HCT116 (cell line): ENCODE measurements at regions not wholly inside any gene's neighbourhood (a gene's known extent, or its start where the extent isn't known, plus 50 kb on each side); places are given as distances from the start of the nearest gene placed in this dataset.

Source experiments
- ATAC-seq: fragments of 200-7000 bp; cut with Tn5 transposase; 2 replicates; pipeline ENCODE4 v1.9.1; 2020; ENCODE audit warnings: mild to moderate bottlenecking, moderate library complexity
- BruUV-seq: library from RNA; stranded (reverse); fragments of 400-500 nt; replicated peaks from 2 replicates; lab custom pipeline; 2021; lab: Mats Ljungman, UMichigan
- CTCF ChIA-PET: fragments of 300-600 bp; sonication (Branson Sonifier 250); formaldehyde crosslinking; loops from one replicate; lab custom pipeline; 2021; ENCODE audit warnings: antibody characterized with exemption; lab: Charles Lee
- POLR2A ChIA-PET: fragments of 300-600, 350-600 bp; sonication (Branson Sonifier 250); formaldehyde crosslinking; loops from one replicate; lab custom pipeline; 2021; ENCODE audit warnings: antibody characterized with exemption; lab: Charles Lee
- RAD21 ChIA-PET, 2 experiments: fragments of 300-600 bp; sonication (Branson Sonifier 250); formaldehyde crosslinking; loops; one replicate each; lab custom pipeline; 2023; ENCODE audit warnings: low total read pairs in 2 of 2; ENCODE audit not compliant: uncharacterized antibody in 2 of 2, unreplicated experiment in 2 of 2, low non-redundant PET in 1 of 2; lab: Charles Lee
- DNase-seq: peaks from one replicate; pipeline ENCODE4 v3.0.0-alpha.2; 2010; ENCODE audit warnings: low read depth, low spot score
- H2AFZ ChIP-seq: fragments of 200-600 bp; shearing (Covaris generic), sonication (generic); 2 replicates; pipeline ENCODE4 v1.6.1; 2017; ENCODE audit warnings: low read depth, mixed run types, mixed read lengths, antibody characterized with exemption, low read length; ENCODE audit not compliant: poor library complexity, severe bottlenecking
- H3K27ac ChIP-seq: 2 replicates; pipeline ENCODE4 v1.5.1; 2012; ENCODE audit warnings: low read depth, low read length
- H3K27me3 ChIP-seq: fragments of 200-600 bp; sonication (generic); 2 replicates; pipeline ENCODE4 v1.6.1; 2016; ENCODE audit warnings: mixed run types, low read length, mixed read lengths; ENCODE audit not compliant: insufficient read depth
- H3K36me3 ChIP-seq, 2 experiments: fragments of 200-500 bp in 1 of 2; fragments of 200-600 bp in 1 of 2; sonication (Bioruptor generic) in 1 of 2; sonication (generic) in 1 of 2; 2 replicates each; pipeline versions ENCODE4 v1.5.1 to v1.6.1; 2014 to 2016; ENCODE audit warnings: low read length in 2 of 2, inconsistent platforms in 1 of 2, mixed read lengths in 1 of 2, mixed run types in 1 of 2; ENCODE audit not compliant: insufficient read depth in 2 of 2, control insufficient read depth in 1 of 2
- H3K4me1 ChIP-seq, 2 experiments: fragments of 200-600 bp in 1 of 2; sonication (generic) in 1 of 2; 2 replicates each; pipeline versions ENCODE4 v1.5.1 to v1.6.1; 2012 to 2017; ENCODE audit warnings: low read length in 2 of 2, inconsistent platforms in 1 of 2, mild to moderate bottlenecking in 1 of 2, mixed read lengths in 1 of 2, mixed run types in 1 of 2, moderate library complexity in 1 of 2; ENCODE audit not compliant: insufficient read depth in 2 of 2, control insufficient read depth in 1 of 2
- H3K4me2 ChIP-seq: fragments of 200-600 bp; sonication (generic); 2 replicates; pipeline ENCODE4 v1.6.1; 2017; ENCODE audit warnings: mixed run types, low read length, mixed read lengths
- H3K4me3 ChIP-seq, 2 experiments: fragments of 200-600 bp in 1 of 2; sonication (generic) in 1 of 2; replicated peaks in 1 of 2; 2 replicates each; pipeline ENCODE4 v1.5.1; 2011 to 2016; ENCODE audit warnings: low read length in 2 of 2, control low read depth in 1 of 2, low read depth in 1 of 2, mild to moderate bottlenecking in 1 of 2, mixed read lengths in 1 of 2, mixed run types in 1 of 2
- H3K79me2 ChIP-seq: fragments of 200-600 bp; sonication (generic); 2 replicates; pipeline ENCODE4 v1.6.1; 2017; ENCODE audit warnings: mild to moderate bottlenecking, mixed run types, low read length, moderate library complexity, mixed read lengths; ENCODE audit not compliant: insufficient read depth
- H3K9ac ChIP-seq: fragments of 200-600 bp; sonication (generic); 2 replicates; pipeline ENCODE4 v1.6.1; 2016; ENCODE audit warnings: low read length, mixed read lengths
- H3K9me2 ChIP-seq: fragments of 200-600 bp; sonication (generic), shearing (Covaris generic); 2 replicates; pipeline ENCODE4 v1.6.1; 2017; ENCODE audit warnings: mixed run types, mild to moderate bottlenecking, moderate library complexity; ENCODE audit not compliant: insufficient read depth
- H3K9me3 ChIP-seq, 2 experiments: fragments of 200-500 bp in 1 of 2; fragments of 200-600 bp in 1 of 2; sonication (Bioruptor generic) in 1 of 2; sonication (generic) in 1 of 2; 2 replicates each; pipeline ENCODE4 v1.6.1; 2014 to 2017; ENCODE audit warnings: low read length in 2 of 2, mixed read lengths in 2 of 2, inconsistent platforms in 1 of 2, low read depth in 1 of 2, mild to moderate bottlenecking in 1 of 2, mixed run types in 1 of 2, moderate library complexity in 1 of 2; ENCODE audit not compliant: control insufficient read depth in 1 of 2, insufficient read depth in 1 of 2
- H4K20me1 ChIP-seq: fragments of 200-600 bp; sonication (generic), shearing (Covaris generic); 2 replicates; pipeline ENCODE4 v1.6.1; 2017; ENCODE audit warnings: mixed run types, mild to moderate bottlenecking, moderate library complexity; ENCODE audit not compliant: insufficient read depth
- ATF3 ChIP-seq: IDR thresholded peaks from 2 replicates; pipeline ENCODE4 v1.6.1; 2012
- CEBPB ChIP-seq: IDR thresholded peaks from 2 replicates; pipeline ENCODE4 v1.6.1; 2012; ENCODE audit warnings: low read depth
- CTCF ChIP-seq, 3 experiments: fragments of 200-600 bp in 1 of 3; sonication (generic) in 1 of 3; IDR thresholded peaks in 2 of 3; conservative IDR thresholded peaks in 1 of 3; 2 replicates each; pipeline ENCODE4 v1.5.1; 2012 to 2017; ENCODE audit warnings: low read depth in 2 of 3, low read length in 2 of 3, antibody characterized with exemption in 1 of 3, borderline replicate concordance in 1 of 3, control low read depth in 1 of 3, mild to moderate bottlenecking in 1 of 3, mixed read lengths in 1 of 3, mixed run types in 1 of 3, moderate library complexity in 1 of 3; ENCODE audit not compliant: insufficient read depth in 1 of 3
- EGR1 ChIP-seq: IDR thresholded peaks from 2 replicates; pipeline ENCODE4 v1.6.1; 2012; ENCODE audit warnings: low read depth
- EZH2 ChIP-seq: fragments of 200-600 bp; sonication (generic); IDR thresholded peaks from 2 replicates; pipeline ENCODE4 v1.6.1; 2017; ENCODE audit warnings: antibody characterized with exemption, mixed run types
- EZH2phosphoT487 ChIP-seq: fragments of 200-600 bp; IDR thresholded peaks from 2 replicates; pipeline ENCODE4 v1.6.1; 2018; ENCODE audit warnings: antibody characterized with exemption, borderline replicate concordance
- FOSL1 ChIP-seq: IDR thresholded peaks from 2 replicates; pipeline ENCODE4 v1.6.1; 2012; ENCODE audit warnings: low read depth
- MAX ChIP-seq: IDR thresholded peaks from 2 replicates; pipeline ENCODE4 v1.6.1; 2012
- POLR2AphosphoS5 ChIP-seq: IDR thresholded peaks from 2 replicates; pipeline ENCODE4 v1.6.1; 2011; ENCODE audit warnings: mild to moderate bottlenecking, low read depth, low read length, moderate library complexity
- RAD21 ChIP-seq: IDR thresholded peaks from 2 replicates; pipeline ENCODE4 v1.6.1; 2012; ENCODE audit warnings: low read depth, mild to moderate bottlenecking
- REST ChIP-seq: IDR thresholded peaks from 2 replicates; pipeline ENCODE4 v1.6.1; 2012; ENCODE audit warnings: low read depth
- SIN3A ChIP-seq: IDR thresholded peaks from 2 replicates; pipeline ENCODE4 v1.6.1; 2012; ENCODE audit warnings: low read depth
- SP1 ChIP-seq: IDR thresholded peaks from 2 replicates; pipeline ENCODE4 v1.6.1; 2012; ENCODE audit warnings: low read depth
- TCF7L2 ChIP-seq: IDR thresholded peaks from 2 replicates; pipeline ENCODE4 v1.7.0; 2011; ENCODE audit warnings: borderline replicate concordance, inconsistent platforms; ENCODE audit not compliant: insufficient read depth, insufficient read length; ENCODE audit errors: extremely low read depth
- YY1 ChIP-seq: IDR thresholded peaks from 2 replicates; pipeline ENCODE4 v1.6.1; 2011; ENCODE audit warnings: low read length, low read depth, moderate library complexity, mild to moderate bottlenecking; ENCODE audit not compliant: insufficient replicate concordance; ENCODE audit errors: extremely low read depth
- ZBTB33 ChIP-seq: IDR thresholded peaks from 2 replicates; pipeline ENCODE4 v1.6.1; 2011; ENCODE audit warnings: mild to moderate bottlenecking, low read length, moderate library complexity; ENCODE audit not compliant: insufficient replicate concordance; ENCODE audit errors: extremely low read depth
- ZFX ChIP-seq: fragments of 450-650 bp; IDR thresholded peaks from 2 replicates; pipeline ENCODE4 v1.6.1; 2017
- ZNF274 ChIP-seq: fragments of 200-500 bp; sonication (Bioruptor generic); IDR thresholded peaks from 2 replicates; pipeline ENCODE4 v1.6.1; 2014; ENCODE audit warnings: mild to moderate bottlenecking, low read depth, low read length, inconsistent platforms
- intact Hi-C: fragments of 100-400 bp; cut with micrococcal nuclease; formaldehyde crosslinking; loops from 2 replicates; pipeline ENCODE4 v1.10.0; 2022

- no peak for ATAC-seq
- H3K9ac ChIP-seq = no peak overlapping the region
- ChIA-PET CTCF (no interaction called here), POLR2A (no interaction called here), RAD21 (no interaction called here)
- TF ChIP-seq FOSL1 (no peak), EZH2phosphoT487 (no peak), YY1 (no peak), RAD21 (no peak), ZBTB33 (no peak), TCF7L2 (no peak), ZFX (no peak), ZNF274 (no peak), CTCF (IDR thresholded peaks at IDR 0.05 in 2 of 3, conservative IDR thresholded peaks at IDR 0.05 in 1 of 3; ENCODE audit: borderline replicate concordance in 1 of 3, insufficient read depth in 1 of 3, low read depth in 2 of 3, low read length in 2 of 3) (no peak), SP1 (no peak), SIN3A (no peak), EGR1 (no peak), REST (no peak), MAX (no peak), POLR2AphosphoS5 (no peak), CEBPB (no peak), EZH2 (no peak), ATF3 (no peak)
- H2AFZ ChIP-seq = no peak overlapping the region
- H3K27me3 ChIP-seq = no peaks in the 10 kb centered on the region
- H3K9me3 ChIP-seq = peaks cover 5 to 16% of the 10 kb centered on the region in 2 experiments; a peak in 2 of 4 replicates
- no TSS peak for BruUV-seq
- DNase-seq = no peak
- H3K79me2 ChIP-seq = no peaks in the 10 kb centered on the region
- no peak overlapping the region for H3K4me2 ChIP-seq
- no peaks in the 10 kb centered on the region for H4K20me1 ChIP-seq
- no peaks in the 10 kb centered on the region for H3K4me1 ChIP-seq
- H3K9me2 ChIP-seq = no peaks in the 10 kb centered on the region
- no peak overlapping the region for H3K27ac ChIP-seq
- intact Hi-C loops = no loop called here
- no peak overlapping the region for H3K4me3 ChIP-seq
- no peaks in the 10 kb centered on the region for H3K36me3 ChIP-seq
These were observed 340.3 kb downstream of the EPHA7 start for GRCh38 chr6:93079061-93079460.
